ENCODE measurements at regions not wholly inside any gene's neighbourhood (a gene's known extent, or its start where the extent isn't known, plus 50 kb on each side); places are given as distances from the start of the nearest gene placed in this dataset.

GRCh38 chr10:31659665-31660064 lies 269.0 kb downstream of the ARHGAP12 start:
- TF ChIP-seq CTCF (IDR thresholded peaks at IDR 0.05): no peak
- Histone ChIP-seq H3K4me3 (ENCODE audit: low read depth in 1 of 2, low read length in 1 of 2) (no peak overlapping the region), H3K27ac (no peak overlapping the region), H3K27me3 (no peaks in the 10 kb centered on the region), H3K9me3 (no peaks in the 10 kb centered on the region), H3K36me3 (no peaks in the 10 kb centered on the region), H3K4me1 (ENCODE audit: control insufficient read depth in 1 of 2, insufficient read depth in 1 of 2, low read depth in 1 of 2, low read length in 1 of 2) (no peaks in the 10 kb centered on the region)

- Histone ChIP-seq H3K4me1 (ENCODE audit: control insufficient read depth in 1 of 2, insufficient read depth in 1 of 2, low read depth in 1 of 2, low read length in 1 of 2) (no peaks in the 10 kb centered on the region), H3K27ac (no peak overlapping the region)
- no peak for TF ChIP-seq CTCF (IDR thresholded peaks at IDR 0.05)
These were observed 271.2 kb downstream of the ARHGAP12 start for GRCh38 chr10:31657434-31657872.

GRCh38 chr10:31656851-31657433 lies 271.7 kb downstream of the ARHGAP12 start:
- H3K27ac ChIP-seq: no peak overlapping the region
- no peak for TF ChIP-seq CTCF (IDR thresholded peaks at IDR 0.05)
- no peaks in the 10 kb centered on the region for H3K9me3 ChIP-seq

More at GRCh38 chr10:31657434-31657872, 271.2 kb downstream of the ARHGAP12 start:
- Histone ChIP-seq H3K9me3 (no peaks in the 10 kb centered on the region), H3K27me3 (no peaks in the 10 kb centered on the region), H3K36me3 (no peaks in the 10 kb centered on the region), H3K4me3 (ENCODE audit: low read depth in 1 of 2, low read length in 1 of 2) (no peak overlapping the region)

GRCh38 chr10:31652038-31652437 lies 276.6 kb downstream of the ARHGAP12 start:
- Histone ChIP-seq H3K27ac (no peak overlapping the region), H3K27me3 (no peaks in the 10 kb centered on the region), H3K9me3 (no peaks in the 10 kb centered on the region), H3K36me3 (no peaks in the 10 kb centered on the region), H3K4me3 (ENCODE audit: low read depth in 1 of 2, low read length in 1 of 2) (no peak overlapping the region), H3K4me1 (ENCODE audit: control insufficient read depth in 1 of 2, insufficient read depth in 1 of 2, low read depth in 1 of 2, low read length in 1 of 2) (no peaks in the 10 kb centered on the region)
- TF ChIP-seq CTCF (IDR thresholded peaks at IDR 0.05): no peak

More at GRCh38 chr10:31656851-31657433, 271.7 kb downstream of the ARHGAP12 start:
- Histone ChIP-seq H3K36me3 (no peaks in the 10 kb centered on the region), H3K4me1 (ENCODE audit: control insufficient read depth in 1 of 2, insufficient read depth in 1 of 2, low read depth in 1 of 2, low read length in 1 of 2) (no peaks in the 10 kb centered on the region), H3K27me3 (no peaks in the 10 kb centered on the region), H3K4me3 (ENCODE audit: low read depth in 1 of 2, low read length in 1 of 2) (no peak overlapping the region)

GRCh38 chr10:31650010-31650409 lies 278.6 kb downstream of the ARHGAP12 start:
- Histone ChIP-seq H3K27me3 (no peaks in the 10 kb centered on the region), H3K9me3 (no peaks in the 10 kb centered on the region), H3K27ac (no peak overlapping the region), H3K4me1 (ENCODE audit: control insufficient read depth in 1 of 2, insufficient read depth in 1 of 2, low read depth in 1 of 2, low read length in 1 of 2) (no peaks in the 10 kb centered on the region), H3K36me3 (no peaks in the 10 kb centered on the region), H3K4me3 (ENCODE audit: low read depth in 1 of 2, low read length in 1 of 2) (no peak overlapping the region)
- TF ChIP-seq CTCF (IDR thresholded peaks at IDR 0.05): no peak

Data from neutrophil (primary cell).